ENCODE measurements at regions not wholly inside any gene's neighbourhood (a gene's known extent, or its start where the extent isn't known, plus 50 kb on each side); places are given as distances from the start of the nearest gene placed in this dataset.

- TF ChIP-seq CHD7 (IDR thresholded peaks at IDR 0.05; ENCODE audit: insufficient replicate concordance, low read length) (no peak), PHF8 (conservative IDR thresholded peaks at IDR 0.05; ENCODE audit: low read depth, low read length) (no peak), TAF7 (optimal IDR thresholded peaks at IDR 0.05; ENCODE audit: borderline replicate concordance, low read depth, low read length) (no peak), ZNF274 (IDR thresholded peaks at IDR 0.05; ENCODE audit: borderline replicate concordance, extremely low read depth, low read length) (no peak), POU5F1 (IDR thresholded peaks at IDR 0.05; ENCODE audit: low read depth, low read length) (no peak), RNF2 (IDR thresholded peaks at IDR 0.05; ENCODE audit: borderline replicate concordance, low read depth, low read length, missing control alignments, poor library complexity, severe bottlenecking) (no peak), CBX5 (IDR thresholded peaks at IDR 0.05; ENCODE audit: low read depth, low read length) (no peak), NRF1 (IDR thresholded peaks at IDR 0.05; ENCODE audit: low read depth, low read length) (no peak), GABPA (IDR thresholded peaks at IDR 0.05; ENCODE audit: borderline replicate concordance, insufficient read depth, low read length) (no peak), RBBP5 (IDR thresholded peaks at IDR 0.05; ENCODE audit: borderline replicate concordance, low read depth, low read length) (no peak), CHD2 (IDR thresholded peaks at IDR 0.05; ENCODE audit: low read length) (no peak)
These were observed 112.5 kb downstream of the SNX5 start (continued) for GRCh38 chr20:17856024-17856564.

All from H1 (cell line).